ENCODE measurements at regions not wholly inside any gene's neighbourhood (a gene's known extent, or its start where the extent isn't known, plus 50 kb on each side); places are given as distances from the start of the nearest gene placed in this dataset.

GRCh38 chr12:126757326-126757725 is 1509.6 kb upstream of the TMEM132C start:
- Mint-ChIP-seq H3K4me3 (no peak overlapping the region), H3K36me3 (ENCODE audit: insufficient read depth in 1 of 3, low read depth in 3 of 3) (no peaks in the 10 kb centered on the region), H3K27me3 (ENCODE audit: low read depth) (peaks cover 2% of the 10 kb centered on the region), H3K4me1 (no peaks in the 10 kb centered on the region), H3K9me3 (peaks cover 0 to 3% of the 10 kb centered on the region in 2 experiments; a peak in 3 of 5 replicates), H3K27ac (no peak overlapping the region)
- Histone ChIP-seq H3K18ac (ENCODE audit: insufficient read length, low read depth, low read length) (no peak overlapping the region), H3K9ac (ENCODE audit: extremely low read depth, insufficient read length, low read length) (no peak overlapping the region), H2BK120ac (ENCODE audit: low read depth, low read length, poor library complexity, severe bottlenecking) (no peak overlapping the region), H3K23ac (ENCODE audit: insufficient read length, low read depth, low read length) (no peak overlapping the region), H3K79me2 (ENCODE audit: insufficient read depth, low read length) (no peaks in the 10 kb centered on the region), H3K4me1 (ENCODE audit: insufficient read depth, low read length) (no peaks in the 10 kb centered on the region), H4K5ac (ENCODE audit: insufficient read length, low read depth, low read length) (no peak overlapping the region), H2BK12ac (ENCODE audit: insufficient read length, low read depth, low read length) (no peak overlapping the region), H3K79me1 (ENCODE audit: insufficient read depth, low read depth, low read length, poor library complexity, severe bottlenecking) (no peaks in the 10 kb centered on the region), H2AFZ (ENCODE audit: low read length) (no peak overlapping the region), H3K56ac (ENCODE audit: insufficient read length, low read depth, low read length) (no peak overlapping the region), H2AK5ac (ENCODE audit: insufficient read length, low read length) (no peak overlapping the region), H3K14ac (ENCODE audit: insufficient read depth, low read length) (no peak overlapping the region; the same call in 1 of the 2 replicates), H2BK5ac (ENCODE audit: insufficient read length, low read length) (no peak overlapping the region), H2BK15ac (ENCODE audit: low read depth, low read length) (no peak overlapping the region), H3K27ac (ENCODE audit: insufficient read length, low read depth, low read length) (no peak overlapping the region), H2BK20ac (ENCODE audit: low read depth, low read length, poor library complexity, severe bottlenecking) (no peak overlapping the region), H4K91ac (ENCODE audit: insufficient read length, low read depth, low read length) (no peak overlapping the region), H4K20me1 (ENCODE audit: control insufficient read depth, insufficient read depth, insufficient read length) (no peaks in the 10 kb centered on the region), H3K4me2 (ENCODE audit: insufficient read depth, insufficient read length, low read length) (no peak overlapping the region), H3T11ph (ENCODE audit: low read length) (no peak overlapping the region), H3K9me3 (ENCODE audit: control insufficient read depth, low read depth, low read length) (no peaks in the 10 kb centered on the region), H3K4ac (ENCODE audit: low read depth, low read length) (no peak overlapping the region), H3K23me2 (ENCODE audit: insufficient read length, low read depth, low read length, poor library complexity, severe bottlenecking) (no peaks in the 10 kb centered on the region), H3K27me3 (ENCODE audit: insufficient read depth, low read length) (no peaks in the 10 kb centered on the region), H4K8ac (replicated peaks; ENCODE audit: insufficient read length, low read depth, low read length) (no peak overlapping the region)
- no peak for TF ChIP-seq CTCF (conservative IDR thresholded peaks at IDR 0.05)
- WGBS (ENCODE audit: extremely low coverage, insufficient read length, low lambda C conversion rate): no CpG with 5 or more reads among the region's 2 CpGs
- DNase-seq: no peak

All from H9 (cell line).